ENCODE measurements at regions not wholly inside any gene's neighbourhood (a gene's known extent, or its start where the extent isn't known, plus 50 kb on each side); places are given as distances from the start of the nearest gene placed in this dataset.
"Not testable (repeated sequence)": the region's sequence is repeated elsewhere in the genome, so short reads cannot be mapped to it uniquely, and the experiment has no call there.

- no peak for DNase-seq
These were observed 380.4 kb upstream of the SORCS1 start for GRCh38 chr10:107544706-107545520.

- DNase-seq, result no peak
These were observed 378.1 kb upstream of the SORCS1 start for GRCh38 chr10:107542607-107543006.

GRCh38 chr10:107542016-107542415 lies 377.5 kb upstream of the SORCS1 start:
- no peak for DNase-seq

GRCh38 chr10:107540981-107541380 lies 376.5 kb upstream of the SORCS1 start:
- no peak for DNase-seq

GRCh38 chr10:107529350-107529749 lies 364.8 kb upstream of the SORCS1 start:
- no peak for DNase-seq

GRCh38 chr10:107520348-107520747 lies 355.8 kb upstream of the SORCS1 start:
- DNase-seq, result no peak

GRCh38 chr10:107517811-107518210 lies 353.3 kb upstream of the SORCS1 start:
- no peak for DNase-seq

GRCh38 chr10:107516349-107516748 lies 351.8 kb upstream of the SORCS1 start:
- no peak for DNase-seq

GRCh38 chr10:107504011-107504410 lies 339.5 kb upstream of the SORCS1 start:
- not testable (repeated sequence) for DNase-seq

- no peak for DNase-seq
These were observed 337.9 kb upstream of the SORCS1 start for GRCh38 chr10:107502229-107502985.

GRCh38 chr10:107498983-107499382 lies 334.5 kb upstream of the SORCS1 start:
- DNase-seq, result no peak

- no peak for DNase-seq
These were observed 332.5 kb upstream of the SORCS1 start for GRCh38 chr10:107497024-107497423.

GRCh38 chr10:107496594-107496993 lies 332.1 kb upstream of the SORCS1 start:
- DNase-seq, result no peak

GRCh38 chr10:107492389-107492788 lies 327.9 kb upstream of the SORCS1 start:
- DNase-seq, result no peak

- no peak for DNase-seq
These were observed 325.9 kb upstream of the SORCS1 start for GRCh38 chr10:107490389-107490788.

- no peak for DNase-seq
These were observed 322.8 kb upstream of the SORCS1 start for GRCh38 chr10:107487284-107487683.

- DNase-seq, result no peak
These were observed 320.5 kb upstream of the SORCS1 start for GRCh38 chr10:107485019-107485418.

- DNase-seq, result no peak
These were observed 317.4 kb upstream of the SORCS1 start for GRCh38 chr10:107481881-107482280.

- no peak for DNase-seq
These were observed 316.7 kb upstream of the SORCS1 start for GRCh38 chr10:107481224-107481623.

GRCh38 chr10:107480781-107481180 lies 316.3 kb upstream of the SORCS1 start:
- no peak for DNase-seq

GRCh38 chr10:107477266-107477665 lies 312.8 kb upstream of the SORCS1 start:
- no peak for DNase-seq

- no peak for DNase-seq
These were observed 311.9 kb upstream of the SORCS1 start for GRCh38 chr10:107476408-107476807.

- DNase-seq, result no peak
These were observed 310.1 kb upstream of the SORCS1 start for GRCh38 chr10:107474650-107475049.

- no peak for DNase-seq
These were observed 308.7 kb upstream of the SORCS1 start for GRCh38 chr10:107473225-107473624.
